ENCODE measurements at regions not wholly inside any gene's neighbourhood (a gene's known extent, or its start where the extent isn't known, plus 50 kb on each side); places are given as distances from the start of the nearest gene placed in this dataset.
"Not testable (repeated sequence)": the region's sequence is repeated elsewhere in the genome, so short reads cannot be mapped to it uniquely, and the experiment has no call there.

DNA sequence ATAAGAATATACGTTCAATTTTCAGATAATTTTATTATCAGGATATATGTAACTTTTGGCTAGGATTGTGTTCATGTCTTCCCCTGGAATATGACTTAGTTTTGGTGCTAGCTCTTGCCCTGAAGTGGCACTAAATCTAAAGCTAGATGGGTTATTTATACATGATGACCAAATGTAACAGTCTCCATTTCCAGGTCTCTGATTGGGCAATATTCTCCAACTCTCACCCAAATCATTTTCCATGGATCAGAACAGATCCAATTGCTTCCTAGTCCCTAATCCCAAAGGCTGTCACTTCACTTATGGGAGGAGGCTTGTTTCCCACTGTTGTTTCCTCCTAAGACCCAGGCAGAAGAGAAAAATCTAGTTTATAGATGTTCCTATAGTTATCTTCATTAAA lies 274.6 kb upstream of the SLC16A7 start:
- no peak for DNase-seq (ENCODE audit: extremely low read depth, low read depth)
- TF ChIP-seq, protein P1, sequence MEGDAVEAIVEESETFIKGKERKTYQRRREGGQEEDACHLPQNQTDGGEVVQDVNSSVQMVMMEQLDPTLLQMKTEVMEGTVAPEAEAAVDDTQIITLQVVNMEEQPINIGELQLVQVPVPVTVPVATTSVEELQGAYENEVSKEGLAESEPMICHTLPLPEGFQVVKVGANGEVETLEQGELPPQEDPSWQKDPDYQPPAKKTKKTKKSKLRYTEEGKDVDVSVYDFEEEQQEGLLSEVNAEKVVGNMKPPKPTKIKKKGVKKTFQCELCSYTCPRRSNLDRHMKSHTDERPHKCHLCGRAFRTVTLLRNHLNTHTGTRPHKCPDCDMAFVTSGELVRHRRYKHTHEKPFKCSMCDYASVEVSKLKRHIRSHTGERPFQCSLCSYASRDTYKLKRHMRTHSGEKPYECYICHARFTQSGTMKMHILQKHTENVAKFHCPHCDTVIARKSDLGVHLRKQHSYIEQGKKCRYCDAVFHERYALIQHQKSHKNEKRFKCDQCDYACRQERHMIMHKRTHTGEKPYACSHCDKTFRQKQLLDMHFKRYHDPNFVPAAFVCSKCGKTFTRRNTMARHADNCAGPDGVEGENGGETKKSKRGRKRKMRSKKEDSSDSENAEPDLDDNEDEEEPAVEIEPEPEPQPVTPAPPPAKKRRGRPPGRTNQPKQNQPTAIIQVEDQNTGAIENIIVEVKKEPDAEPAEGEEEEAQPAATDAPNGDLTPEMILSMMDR (IDR thresholded peaks at IDR 0.05; ENCODE audit: low read depth, low read length) = no peak

DNA sequence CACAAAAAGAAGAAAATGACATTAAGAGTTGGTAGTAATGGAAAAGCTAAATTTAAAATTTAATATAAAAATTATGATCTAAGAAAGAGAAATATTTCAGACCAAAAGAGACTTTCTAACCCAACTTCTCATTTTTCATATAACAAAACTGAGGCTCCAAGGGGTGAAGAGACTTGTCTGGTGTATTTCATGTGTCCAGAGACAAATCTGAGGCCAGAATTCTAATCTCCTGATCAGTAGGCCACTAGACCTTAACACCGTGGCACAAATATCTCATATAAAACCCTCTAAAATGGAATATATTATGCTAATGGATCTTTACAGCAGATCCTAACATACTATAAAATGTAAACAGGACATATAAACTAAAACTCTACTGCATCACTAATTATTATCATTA lies 275.7 kb upstream of the SLC16A7 start:
- TF ChIP-seq, protein P1 (IDR thresholded peaks at IDR 0.05; ENCODE audit: low read depth, low read length) = no peak
- no peak for DNase-seq (ENCODE audit: extremely low read depth, low read depth)

DNA sequence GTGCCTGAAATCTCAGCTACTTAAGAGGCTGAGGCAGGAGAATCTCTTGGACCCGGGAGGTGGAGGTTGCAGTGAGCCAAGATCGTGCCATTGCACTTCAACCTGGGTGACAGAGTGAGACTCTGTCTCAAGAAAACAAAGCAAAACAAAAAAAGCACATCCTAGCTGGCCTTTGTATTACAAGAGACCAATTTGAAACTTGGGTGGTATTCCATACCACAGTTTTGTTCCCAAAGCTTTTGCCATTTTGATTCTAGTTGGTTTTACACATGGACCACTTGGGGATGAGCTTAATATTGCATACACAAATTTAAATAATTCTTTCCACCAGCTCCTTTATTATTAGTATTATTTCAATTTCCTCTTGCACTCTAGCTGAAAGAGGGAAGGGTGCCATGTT lies 276.9 kb upstream of the SLC16A7 start:
- DNase-seq (ENCODE audit: extremely low read depth, low read depth) = no peak
- TF ChIP-seq, protein P1 (IDR thresholded peaks at IDR 0.05; ENCODE audit: low read depth, low read length) = no peak

DNA sequence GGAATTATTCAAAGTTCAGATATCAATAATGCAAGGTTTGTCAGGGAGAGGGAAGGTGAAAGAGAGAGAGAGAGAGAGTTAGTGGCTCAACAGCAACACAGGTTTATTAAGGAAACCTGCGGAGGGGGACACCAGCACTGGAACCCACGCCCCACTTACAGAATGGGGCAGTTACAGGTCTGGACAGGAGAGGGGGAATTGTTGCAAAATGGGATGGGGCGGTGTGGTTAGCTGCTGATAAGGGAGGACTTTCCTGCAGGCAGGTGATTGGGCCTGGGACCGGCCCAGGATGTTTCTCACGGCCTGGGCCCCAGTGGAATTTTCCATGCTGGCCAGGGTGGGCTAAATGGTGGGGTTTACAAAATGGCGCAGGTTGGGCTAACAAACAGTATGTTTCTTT lies 278.2 kb upstream of the SLC16A7 start:
- DNase-seq (ENCODE audit: extremely low read depth, low read depth) = no peak
- TF ChIP-seq, protein P1 (IDR thresholded peaks at IDR 0.05; ENCODE audit: low read depth, low read length) = no peak

DNA sequence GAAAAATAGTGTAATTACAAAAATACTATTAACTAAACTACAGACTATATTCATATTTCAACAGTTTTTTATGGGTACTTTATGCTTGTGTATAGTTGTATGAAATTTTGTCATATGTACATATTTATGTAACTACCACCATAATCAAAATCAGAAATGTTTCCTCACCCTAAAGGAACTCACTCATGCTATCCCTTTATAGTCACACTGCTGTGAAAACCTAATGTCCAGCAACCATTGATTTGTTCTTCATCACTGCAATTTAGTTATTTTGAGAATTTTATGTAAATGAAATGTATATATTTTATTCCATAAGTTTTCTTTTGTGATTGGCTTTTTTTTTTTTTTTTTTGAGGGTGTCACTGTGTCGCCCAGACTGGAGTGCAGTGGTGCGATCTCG lies 278.9 kb upstream of the SLC16A7 start:
- TF ChIP-seq, protein P1 (IDR thresholded peaks at IDR 0.05; ENCODE audit: low read depth, low read length) = no peak
- no peak for DNase-seq (ENCODE audit: extremely low read depth, low read depth)

DNA sequence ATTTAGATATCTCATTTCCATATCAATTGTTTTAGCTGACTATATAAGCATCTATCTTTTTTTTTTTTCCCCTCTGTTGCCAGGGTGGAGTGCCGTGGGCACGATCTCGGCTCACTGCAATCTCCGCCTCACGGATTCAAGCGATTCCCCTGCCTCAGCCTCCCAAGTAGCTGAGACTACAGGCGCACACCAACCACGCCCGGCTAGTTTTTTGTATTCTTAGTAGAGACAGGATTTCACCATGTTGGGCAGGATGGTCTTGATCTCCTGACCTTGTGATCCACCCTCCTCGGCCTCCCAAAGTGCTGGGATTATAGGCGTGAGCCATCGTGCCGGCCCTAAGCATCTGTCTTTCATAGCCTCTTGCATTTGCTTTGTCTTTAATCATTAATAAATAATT lies 279.5 kb upstream of the SLC16A7 start:
- not testable (repeated sequence) for DNase-seq (ENCODE audit: extremely low read depth, low read depth)

DNA sequence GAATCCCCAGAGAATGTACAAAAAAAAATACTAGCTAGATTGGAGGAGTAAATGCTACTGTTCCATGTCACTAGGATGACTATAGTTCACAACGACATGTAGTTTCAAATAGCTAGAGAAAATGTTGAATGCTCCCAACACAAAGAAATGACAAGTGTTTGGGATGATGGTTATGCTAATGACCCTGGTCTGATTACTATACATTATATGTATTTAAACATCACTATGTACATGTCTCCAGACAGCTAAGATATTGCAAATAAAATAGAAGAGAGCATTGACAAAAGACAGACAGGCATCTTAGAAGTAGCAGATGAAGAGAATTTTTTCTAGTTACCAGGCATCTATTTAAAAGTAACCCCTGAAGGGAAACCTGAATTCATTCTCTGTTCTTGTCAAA lies 281.6 kb upstream of the SLC16A7 start:
- TF ChIP-seq, protein P1 (IDR thresholded peaks at IDR 0.05; ENCODE audit: low read depth, low read length) = no peak
- no peak for DNase-seq (ENCODE audit: extremely low read depth, low read depth)

DNA sequence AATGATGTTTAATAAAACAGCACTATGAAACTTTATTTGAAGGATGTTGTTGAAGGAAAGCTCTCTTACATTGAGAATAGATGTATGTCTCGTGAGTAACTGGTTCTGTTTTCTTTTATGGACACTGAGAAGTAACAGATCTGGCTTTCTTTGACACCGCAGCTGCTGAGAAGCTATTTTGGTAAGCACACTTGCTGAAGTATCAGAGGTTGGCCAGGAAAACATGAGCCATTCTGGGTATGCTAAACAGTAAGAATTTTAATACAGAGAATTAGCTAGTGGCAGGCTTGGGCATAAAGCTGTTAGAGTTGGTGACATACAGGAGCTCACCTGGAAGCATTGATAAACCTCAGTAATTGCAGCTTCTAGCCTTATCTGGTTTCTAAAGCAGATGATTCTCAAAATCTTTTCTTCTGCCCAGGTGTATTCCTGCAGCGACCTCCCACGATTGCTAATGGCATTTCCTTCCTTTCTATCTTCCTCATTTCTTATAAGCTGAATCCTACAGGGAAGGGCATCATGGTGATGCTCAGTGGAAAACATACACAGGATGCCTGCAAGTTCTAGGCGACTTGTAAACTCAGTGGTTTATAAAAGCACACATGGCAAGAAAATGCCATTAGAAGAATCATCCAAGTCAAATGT lies 291.6 kb upstream of the SLC16A7 start:
- no peak for DNase-seq (ENCODE audit: extremely low read depth, low read depth)
- TF ChIP-seq, protein P1 (IDR thresholded peaks at IDR 0.05; ENCODE audit: low read depth, low read length) = no peak
